ENCODE measurements at regions not wholly inside any gene's neighbourhood (a gene's known extent, or its start where the extent isn't known, plus 50 kb on each side); places are given as distances from the start of the nearest gene placed in this dataset.

DNA sequence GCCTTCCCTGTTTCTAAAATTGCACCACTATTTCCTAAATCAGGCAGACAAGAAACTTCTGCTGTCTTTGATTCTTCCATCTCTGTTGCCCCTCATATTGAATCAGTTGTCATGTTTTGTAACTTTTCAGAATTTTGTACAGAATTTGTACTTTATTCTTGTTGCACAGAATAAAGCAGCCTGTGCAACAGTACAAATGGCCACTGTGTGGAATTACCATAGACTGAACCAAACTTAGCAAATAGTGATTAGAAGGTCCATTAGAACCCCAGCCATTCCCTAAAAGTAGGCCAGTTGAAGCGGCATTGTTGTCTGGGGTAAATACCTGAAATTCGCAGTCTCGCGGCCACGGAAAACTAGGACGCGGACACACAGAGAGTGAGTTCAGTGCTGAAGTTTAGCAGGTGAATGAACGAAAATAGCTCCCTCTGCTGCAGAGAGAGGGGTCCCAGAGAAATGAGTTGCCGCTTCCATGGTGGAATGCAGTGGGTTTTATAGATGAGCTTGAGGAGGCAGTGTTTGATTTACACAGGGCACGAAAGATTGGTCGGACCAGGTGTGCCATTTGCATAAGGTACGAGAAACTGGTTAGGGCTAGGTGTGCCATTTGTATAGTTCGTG, 71.8 kb downstream of the C4orf33 start:
- DNase-seq, result no peak

DNA sequence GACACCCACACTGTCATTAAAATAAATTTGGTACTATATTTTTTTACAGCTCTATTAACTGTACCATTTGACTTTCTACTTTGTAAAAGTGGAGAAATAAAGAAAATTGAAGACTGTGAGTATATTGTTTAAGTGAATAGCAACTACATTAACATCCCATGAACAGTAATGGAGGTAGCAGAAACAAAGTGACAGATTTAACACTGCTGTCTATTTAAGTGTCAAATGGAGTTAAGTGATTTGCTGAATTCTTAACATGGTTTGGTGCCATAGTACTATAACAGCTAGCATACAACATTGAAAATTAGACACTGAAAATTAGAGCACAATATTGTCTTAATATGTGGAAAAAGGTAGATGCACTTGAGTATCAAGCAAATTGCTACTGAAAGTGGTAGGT, 76.2 kb downstream of the C4orf33 start:
- no peak for DNase-seq

DNA sequence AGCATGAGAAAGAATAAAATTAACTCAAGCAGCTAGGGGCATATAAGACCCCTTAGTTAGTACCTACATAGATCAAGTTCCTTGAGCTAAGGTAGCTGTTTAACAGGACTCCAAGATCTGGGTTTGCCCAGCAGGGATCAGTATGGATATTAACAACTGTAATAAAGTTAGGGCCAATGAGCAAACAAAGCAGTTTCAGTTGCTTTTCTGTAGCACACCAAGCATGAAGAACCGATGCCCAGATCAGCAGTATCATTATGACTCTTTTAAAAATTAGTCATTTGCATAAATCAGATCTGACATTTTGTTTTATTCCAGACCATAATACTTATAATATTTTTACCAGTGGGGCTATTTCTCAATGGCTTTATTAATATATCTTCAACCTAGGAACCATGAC, 80.9 kb downstream of the C4orf33 start:
- no peak for DNase-seq

GRCh38 chr4:129179276-129179675, 83.3 kb downstream of the C4orf33 start:
- no peak for DNase-seq

DNA sequence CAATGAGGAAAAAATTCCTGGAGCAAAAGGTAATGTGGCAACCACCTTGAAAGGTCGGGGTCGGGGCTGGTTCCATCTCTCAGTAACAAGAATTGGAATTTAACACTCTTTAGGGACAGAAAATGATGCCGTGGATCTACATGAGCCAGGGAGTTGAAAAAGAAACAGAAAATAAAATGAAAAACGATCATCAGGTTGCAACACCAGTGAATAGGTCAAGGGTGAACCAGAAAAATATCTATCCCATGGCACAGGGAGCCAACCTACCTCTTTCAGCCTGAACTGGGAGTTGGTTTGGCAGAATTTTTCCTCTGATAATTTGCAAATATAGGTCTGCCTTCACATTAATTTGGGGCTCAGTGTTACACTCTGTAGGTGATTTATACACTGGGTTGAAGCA, 93.7 kb downstream of the C4orf33 start:
- no peak for DNase-seq

DNA sequence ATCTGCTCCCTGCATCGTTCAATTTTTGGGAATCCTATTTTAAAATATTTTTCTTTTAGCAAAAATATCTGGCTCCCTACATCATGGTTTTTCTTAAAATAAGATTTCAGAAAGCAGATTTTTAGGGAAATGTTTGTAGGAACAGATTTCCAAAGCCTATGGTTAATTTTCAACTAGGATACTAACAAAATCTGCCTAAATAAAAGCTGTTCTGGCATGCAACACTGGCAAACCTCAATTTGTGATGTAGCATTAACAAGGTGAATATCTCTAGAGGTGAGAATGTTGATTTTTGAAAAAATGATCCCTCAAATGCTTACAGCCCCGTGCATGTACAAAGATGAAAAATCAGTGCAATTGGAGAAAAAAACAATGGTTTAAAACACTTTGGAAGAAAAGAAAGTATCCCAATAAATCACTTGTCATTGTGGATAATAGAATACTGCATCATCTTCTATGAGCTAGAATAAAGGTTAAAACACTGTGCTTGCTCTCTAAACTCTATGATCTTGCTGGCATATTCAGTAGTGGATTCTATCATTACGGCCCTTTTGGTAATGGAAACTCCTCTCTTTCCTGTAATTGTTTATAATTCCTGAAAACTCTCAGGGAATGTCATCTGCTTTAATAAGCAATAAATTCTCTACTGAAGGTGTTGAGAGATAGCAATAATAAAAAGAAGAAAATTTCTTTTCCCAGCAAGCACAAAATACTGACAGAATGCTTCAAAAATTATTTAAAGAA, 97.6 kb downstream of the C4orf33 start:
- no peak for DNase-seq

- no peak for DNase-seq
Observed at GRCh38 chr4:129208481-129208880, 112.5 kb downstream of the C4orf33 start.

GRCh38 chr4:129213692-129214091, 117.7 kb downstream of the C4orf33 start:
- no peak for DNase-seq

GRCh38 chr4:129218360-129218759, 122.4 kb downstream of the C4orf33 start:
- no peak for DNase-seq

- no peak for DNase-seq
Observed at GRCh38 chr4:129218897-129219296, 122.9 kb downstream of the C4orf33 start.

DNA sequence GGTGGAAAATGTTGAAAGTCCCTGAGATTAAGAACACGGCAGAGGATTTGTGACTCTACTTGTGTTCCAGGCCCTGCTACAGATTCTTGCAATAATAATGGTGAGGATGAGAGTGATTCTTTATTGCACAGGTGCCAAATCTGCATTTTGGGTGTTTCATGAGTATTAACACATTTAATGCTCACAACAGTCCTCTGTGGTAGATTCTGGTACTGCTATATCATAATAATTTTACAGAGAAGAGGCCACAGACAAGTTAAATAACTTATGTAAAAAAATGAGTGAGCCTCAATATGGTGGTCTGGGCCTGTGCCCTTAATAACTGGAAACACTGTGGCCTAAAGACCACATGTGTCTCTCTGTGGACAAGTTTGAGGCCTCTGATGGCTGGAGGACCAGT, 124.3 kb downstream of the C4orf33 start:
- no peak for DNase-seq

DNA sequence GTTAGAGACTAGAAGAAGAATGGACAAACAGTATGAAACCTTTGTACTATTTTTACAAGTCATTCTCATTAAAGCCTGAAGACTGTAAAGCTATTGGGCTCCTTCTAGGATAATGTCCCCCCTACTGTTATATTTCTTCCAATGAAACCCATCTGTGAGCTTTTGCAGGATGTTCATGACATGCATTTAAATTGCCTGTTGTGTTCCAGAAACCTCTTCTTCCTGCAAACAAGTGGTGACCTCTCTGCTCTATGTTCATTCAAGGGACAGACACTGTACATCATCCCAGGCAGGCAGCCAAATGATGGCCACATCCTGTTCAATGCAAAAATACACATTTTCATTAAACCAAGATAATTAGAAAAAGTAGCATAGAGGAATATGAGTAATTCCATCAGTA, 128.0 kb downstream of the C4orf33 start:
- no peak for DNase-seq

- DNase-seq, result no peak
Observed at GRCh38 chr4:129230846-129231245, 134.9 kb downstream of the C4orf33 start.

GRCh38 chr4:129231945-129232588, 136.1 kb downstream of the C4orf33 start:
- no peak for DNase-seq

- DNase-seq, result no peak
Observed at GRCh38 chr4:129232589-129233337, 136.8 kb downstream of the C4orf33 start.

GRCh38 chr4:129233691-129234090, 137.7 kb downstream of the C4orf33 start:
- DNase-seq, result peak in 1 of 2 experiments; percentile 31

- no peak for DNase-seq
Observed at GRCh38 chr4:129236351-129236750, 140.4 kb downstream of the C4orf33 start.

GRCh38 chr4:129239088-129239487, 143.1 kb downstream of the C4orf33 start:
- no peak for DNase-seq

DNA sequence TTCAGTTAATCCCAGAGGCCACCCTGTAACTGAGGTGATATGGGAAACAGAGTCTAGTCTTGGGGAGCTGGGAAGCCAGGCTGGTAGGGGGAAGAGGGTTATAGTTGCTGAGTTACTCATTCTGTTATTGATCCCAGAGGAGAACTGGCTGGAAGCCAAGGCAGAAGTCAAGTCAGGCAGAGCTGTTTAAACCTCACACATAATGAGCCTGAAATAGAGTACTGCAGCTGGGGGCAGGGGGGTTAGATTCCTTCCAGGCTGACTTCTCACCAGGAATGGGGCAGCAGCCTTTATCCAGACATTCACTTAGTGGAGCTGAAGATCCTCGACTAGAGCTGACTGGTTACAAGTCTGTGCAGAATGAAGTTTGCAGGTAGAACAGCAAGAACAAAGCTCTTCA, 144.9 kb downstream of the C4orf33 start:
- DNase-seq, result no peak

DNA sequence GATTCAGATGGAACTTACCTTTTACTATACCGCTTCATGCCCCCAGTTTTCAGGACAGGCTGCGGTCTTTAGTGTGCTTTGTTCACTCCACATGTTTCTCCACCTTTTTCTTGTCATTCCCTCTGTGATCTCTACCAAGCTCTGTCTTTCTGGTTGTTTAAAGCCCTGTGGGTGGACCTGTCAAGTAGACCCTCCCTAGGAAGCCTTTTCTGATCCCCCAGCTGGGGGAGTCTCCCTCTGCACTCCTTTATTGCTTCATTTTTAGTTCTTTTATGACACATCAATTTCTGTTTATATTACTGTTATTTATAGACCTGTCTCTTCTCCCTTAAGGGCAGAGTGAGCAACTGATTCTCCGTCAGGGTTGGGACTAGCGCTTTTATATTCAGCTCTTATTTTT, 150.2 kb downstream of the C4orf33 start:
- DNase-seq, result no peak

DNA sequence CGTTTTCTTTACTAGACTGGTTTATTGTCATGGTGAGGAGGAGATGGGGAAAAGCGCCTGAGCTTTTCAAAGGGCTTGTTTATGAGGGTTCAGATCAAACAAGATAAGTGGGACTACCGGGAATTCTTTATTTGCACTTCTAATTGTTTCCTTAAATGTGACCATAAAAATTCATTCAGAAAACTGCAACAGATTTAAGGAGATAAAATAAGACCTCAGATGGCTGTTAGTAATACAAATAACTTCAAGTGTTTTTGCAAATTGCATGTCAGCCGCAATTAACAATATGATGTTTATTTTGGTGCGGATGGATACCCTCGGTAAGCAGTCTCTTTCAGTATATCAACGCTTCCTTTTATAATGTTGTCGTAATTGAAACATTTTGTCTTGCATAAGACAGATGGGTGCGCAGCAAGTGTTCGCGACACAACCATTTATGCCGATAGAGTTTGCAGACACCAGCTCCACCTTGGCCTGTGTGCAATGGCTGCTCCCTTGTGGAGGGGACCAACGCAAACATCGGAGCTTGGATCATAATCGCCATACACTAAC, 151.0 kb downstream of the C4orf33 start:
- DNase-seq, result peak; percentile 96 to 97

DNA sequence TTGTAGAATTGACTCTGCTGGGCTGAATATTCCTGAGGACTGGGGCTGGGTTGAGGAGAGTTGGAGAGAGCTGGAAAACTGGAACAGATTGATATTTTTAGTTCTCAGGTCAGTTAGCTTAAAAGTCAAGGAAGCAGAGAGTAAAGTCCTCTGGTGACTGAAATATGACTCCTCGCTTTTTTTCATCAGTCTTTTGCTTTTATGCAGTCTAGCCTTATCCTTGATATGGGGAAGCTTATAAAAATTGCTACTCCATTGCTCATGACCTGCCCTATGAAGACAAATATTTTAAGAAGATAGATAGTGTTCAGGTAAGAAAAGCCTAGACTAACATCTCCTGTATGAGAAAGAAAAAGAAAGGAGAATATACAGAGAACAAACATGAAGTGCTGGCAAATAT, 152.7 kb downstream of the C4orf33 start:
- DNase-seq, result no peak

DNA sequence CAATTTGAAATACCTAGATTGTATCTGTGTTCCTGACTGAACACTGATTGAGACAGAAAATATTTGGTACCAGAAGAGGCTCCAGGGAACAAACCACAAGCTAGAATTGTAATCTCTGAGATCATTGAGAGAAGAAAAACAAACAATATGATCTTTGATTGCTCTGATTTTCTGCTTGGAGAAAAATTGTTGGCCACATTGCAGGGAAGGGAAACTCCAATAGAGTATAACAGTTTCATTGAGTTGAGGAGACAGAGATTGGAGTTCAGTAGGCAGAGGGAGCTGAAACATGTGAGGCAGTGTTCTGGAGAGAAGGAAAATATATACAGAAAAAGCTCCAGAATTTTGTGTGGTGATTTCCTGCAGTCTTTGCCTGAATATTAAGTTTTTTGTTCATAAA, 158.2 kb downstream of the C4orf33 start:
- no peak for DNase-seq
